ENCODE measurements at regions not wholly inside any gene's neighbourhood (a gene's known extent, or its start where the extent isn't known, plus 50 kb on each side); places are given as distances from the start of the nearest gene placed in this dataset.

DNA sequence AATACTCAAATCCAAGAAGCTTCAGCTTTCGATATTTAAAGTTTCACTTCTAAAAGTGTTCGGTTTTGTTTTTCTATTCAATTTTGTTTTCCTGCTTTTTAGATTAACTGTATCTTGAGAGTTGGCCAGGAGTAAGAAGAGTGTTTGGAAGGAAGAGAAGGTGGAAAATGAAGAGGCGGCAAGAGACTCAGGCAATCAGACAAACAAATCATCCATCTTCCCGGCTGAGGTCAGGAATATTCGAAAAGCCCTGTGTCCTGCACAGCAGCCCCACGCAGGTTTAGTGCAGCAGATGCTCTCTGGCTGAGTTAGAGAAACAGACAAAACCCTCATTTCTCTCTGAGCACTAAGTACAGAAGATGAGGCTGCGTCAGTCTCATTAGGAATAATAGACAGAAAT is 330.3 kb upstream of the NOCT start:
- Histone ChIP-seq H4K20me1 (ENCODE audit: low read length) (no peaks in the 10 kb centered on the region), H2AFZ (ENCODE audit: low read length) (no peak overlapping the region), H3K36me3 (ENCODE audit: low read depth, low read length) (no peaks in the 10 kb centered on the region), H3K27ac (ENCODE audit: low read length) (no peak overlapping the region), H3K4me3 (ENCODE audit: low read length) (no peak overlapping the region), H3K9ac (ENCODE audit: low read length) (no peak overlapping the region), H3K79me2 (ENCODE audit: low read length) (no peaks in the 10 kb centered on the region), H3K9me2 (replicated peaks; ENCODE audit: low read length) (no peaks in the 10 kb centered on the region), H3K4me2 (ENCODE audit: low read length) (no peak overlapping the region), H3K27me3 (ENCODE audit: low read length) (no peaks in the 10 kb centered on the region), H3K9me3 (ENCODE audit: low read length) (no peaks in the 10 kb centered on the region), H3F3A (ENCODE audit: low read length, unreplicated experiment) (no peaks in the 10 kb centered on the region), H3K4me1 (ENCODE audit: insufficient read depth, low read length) (peaks cover 9% of the 10 kb centered on the region)
- no peak for TF ChIP-seq EZH2phosphoT487 (IDR thresholded peaks at IDR 0.05; ENCODE audit: borderline replicate concordance, low read length)
- TF ChIP-seq EZH2 (IDR thresholded peaks at IDR 0.05; ENCODE audit: low read length, unreplicated experiment), result no peak
- TF ChIP-seq, protein P1, sequence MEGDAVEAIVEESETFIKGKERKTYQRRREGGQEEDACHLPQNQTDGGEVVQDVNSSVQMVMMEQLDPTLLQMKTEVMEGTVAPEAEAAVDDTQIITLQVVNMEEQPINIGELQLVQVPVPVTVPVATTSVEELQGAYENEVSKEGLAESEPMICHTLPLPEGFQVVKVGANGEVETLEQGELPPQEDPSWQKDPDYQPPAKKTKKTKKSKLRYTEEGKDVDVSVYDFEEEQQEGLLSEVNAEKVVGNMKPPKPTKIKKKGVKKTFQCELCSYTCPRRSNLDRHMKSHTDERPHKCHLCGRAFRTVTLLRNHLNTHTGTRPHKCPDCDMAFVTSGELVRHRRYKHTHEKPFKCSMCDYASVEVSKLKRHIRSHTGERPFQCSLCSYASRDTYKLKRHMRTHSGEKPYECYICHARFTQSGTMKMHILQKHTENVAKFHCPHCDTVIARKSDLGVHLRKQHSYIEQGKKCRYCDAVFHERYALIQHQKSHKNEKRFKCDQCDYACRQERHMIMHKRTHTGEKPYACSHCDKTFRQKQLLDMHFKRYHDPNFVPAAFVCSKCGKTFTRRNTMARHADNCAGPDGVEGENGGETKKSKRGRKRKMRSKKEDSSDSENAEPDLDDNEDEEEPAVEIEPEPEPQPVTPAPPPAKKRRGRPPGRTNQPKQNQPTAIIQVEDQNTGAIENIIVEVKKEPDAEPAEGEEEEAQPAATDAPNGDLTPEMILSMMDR (conservative IDR thresholded peaks at IDR 0.05; ENCODE audit: low read depth, low read length), result no peak
- ChIA-PET POLR2A (ENCODE audit: unreplicated experiment) (no interaction called here), CTCF (no interaction called here)
- ATAC-seq (no peak), DNase-seq (no peak)
- intact Hi-C loops (cut with micrococcal nuclease), result no loop called here
- no TSS peak for BruUV-seq (replicated peaks)

DNA sequence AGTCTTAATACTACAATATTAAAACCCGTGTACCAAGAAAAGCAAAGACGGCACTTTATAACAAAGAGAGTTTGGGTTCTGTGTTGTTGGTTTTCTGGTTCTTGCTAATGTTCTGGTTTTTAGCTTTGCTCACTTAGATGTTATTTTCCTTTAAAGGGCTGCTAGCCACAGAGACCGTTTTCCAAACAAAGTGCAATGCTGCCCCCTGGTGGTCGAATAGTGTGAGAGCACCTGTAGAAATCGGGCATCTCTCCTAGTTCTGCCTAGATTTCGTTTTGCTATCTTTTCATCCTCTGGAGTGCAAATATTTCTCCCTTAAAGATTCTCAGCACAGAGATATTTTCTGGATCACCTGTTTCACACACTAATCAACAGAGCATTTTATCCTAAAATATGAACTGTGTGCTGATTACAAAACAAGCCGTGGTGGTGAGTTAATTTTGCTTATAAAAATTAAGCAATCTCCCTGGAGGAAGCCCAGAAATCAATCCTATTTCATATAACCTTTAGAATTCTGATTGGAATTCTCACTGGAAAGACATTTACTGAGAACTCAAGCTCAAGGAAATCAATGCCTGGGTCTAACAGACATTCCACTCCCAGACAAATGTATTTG is 334.5 kb upstream of the NOCT start:
- H4K20me1 ChIP-seq (ENCODE audit: low read length), result no peaks in the 10 kb centered on the region
- peak; percentile 80 for DNase-seq
- H3K4me2 ChIP-seq (ENCODE audit: low read length), result peak overlapping the region; percentile 61
- H3K79me2 ChIP-seq (ENCODE audit: low read length), result no peaks in the 10 kb centered on the region
- intact Hi-C loops (cut with micrococcal nuclease), result loop anchor here (2.0 to 5.0 kb wide), 7 partner anchors 159 to 1398 kb away; no protein-coding TSS in a partner anchor
- H3K27me3 ChIP-seq (ENCODE audit: low read length), result no peaks in the 10 kb centered on the region
- peak; percentile 59 for ATAC-seq
- H3K36me3 ChIP-seq (ENCODE audit: low read depth, low read length), result no peaks in the 10 kb centered on the region
- H3K4me1 ChIP-seq (ENCODE audit: insufficient read depth, low read length), result peaks cover 9% of the 10 kb centered on the region
- CTCF ChIA-PET, result interaction anchor here (0.5 to 2.0 kb wide), 2 partner anchors 103 to 796 kb away, joined by 3 to 6 read pairs; no protein-coding TSS in a partner anchor
- H3K4me3 ChIP-seq (ENCODE audit: low read length), result peak overlapping the region; percentile 34; the same call in 1 of the 2 replicates
- TF ChIP-seq EZH2phosphoT487 (IDR thresholded peaks at IDR 0.05; ENCODE audit: borderline replicate concordance, low read length) (no peak), EZH2 (IDR thresholded peaks at IDR 0.05; ENCODE audit: low read length, unreplicated experiment) (no peak)
- TF ChIP-seq, protein P1 (conservative IDR thresholded peaks at IDR 0.05; ENCODE audit: low read depth, low read length), result peak; percentile 86
- H3K9ac ChIP-seq (ENCODE audit: low read length), result peak overlapping the region; percentile 63
- no peaks in the 10 kb centered on the region for H3F3A ChIP-seq (ENCODE audit: low read length, unreplicated experiment)
- peak overlapping the region; percentile 90 for H3K27ac ChIP-seq (ENCODE audit: low read length)
- BruUV-seq (replicated peaks), result no TSS peak
- H3K9me2 ChIP-seq (replicated peaks; ENCODE audit: low read length), result no peaks in the 10 kb centered on the region
- no peaks in the 10 kb centered on the region for H3K9me3 ChIP-seq (ENCODE audit: low read length)
- POLR2A ChIA-PET (ENCODE audit: unreplicated experiment), result interaction anchor here (0.6 kb wide), 1 partner anchor 408 kb away, joined by 3 read pairs; no protein-coding TSS in a partner anchor
- peak overlapping the region; percentile 11; the same call in 1 of the 2 replicates for H2AFZ ChIP-seq (ENCODE audit: low read length)

DNA sequence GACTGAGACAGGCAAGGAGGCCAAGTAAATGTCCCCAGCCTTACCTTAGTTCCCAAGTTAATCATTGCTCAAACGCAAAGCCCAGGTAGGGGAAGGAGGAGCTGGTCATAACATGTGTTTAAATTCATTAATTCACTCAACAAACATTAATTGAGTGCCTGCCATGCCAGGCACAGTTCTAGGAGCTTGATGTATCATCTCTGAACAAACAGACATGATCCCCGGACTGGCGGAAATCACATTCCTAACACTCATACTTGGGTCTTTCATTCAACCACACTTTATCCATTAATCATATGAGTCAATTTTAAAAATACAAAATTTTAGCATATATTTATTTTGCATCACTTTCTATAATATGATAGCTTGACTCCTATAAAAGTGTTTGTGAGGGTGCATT is 335.3 kb upstream of the NOCT start:
- peak overlapping the region; percentile 63; the same call in 1 of the 2 replicates for H3K9ac ChIP-seq (ENCODE audit: low read length)
- H3K79me2 ChIP-seq (ENCODE audit: low read length), result no peaks in the 10 kb centered on the region
- peaks cover 9% of the 10 kb centered on the region for H3K4me1 ChIP-seq (ENCODE audit: insufficient read depth, low read length)
- H3K9me3 ChIP-seq (ENCODE audit: low read length), result no peaks in the 10 kb centered on the region
- peak overlapping the region; percentile 61 for H3K4me2 ChIP-seq (ENCODE audit: low read length)
- H4K20me1 ChIP-seq (ENCODE audit: low read length), result no peaks in the 10 kb centered on the region
- H3K9me2 ChIP-seq (replicated peaks; ENCODE audit: low read length), result no peaks in the 10 kb centered on the region
- H3F3A ChIP-seq (ENCODE audit: low read length, unreplicated experiment), result no peaks in the 10 kb centered on the region
- intact Hi-C loops (cut with micrococcal nuclease), result loop anchor here (2.0 to 5.0 kb wide), 7 partner anchors 158 to 1397 kb away; no protein-coding TSS in a partner anchor
- ATAC-seq (peak; percentile 63), DNase-seq (peak; percentile 77)
- H3K27me3 ChIP-seq (ENCODE audit: low read length), result no peaks in the 10 kb centered on the region
- H3K36me3 ChIP-seq (ENCODE audit: low read depth, low read length), result no peaks in the 10 kb centered on the region
- peak overlapping the region; percentile 90 for H3K27ac ChIP-seq (ENCODE audit: low read length)
- TF ChIP-seq EZH2 (IDR thresholded peaks at IDR 0.05; ENCODE audit: low read length, unreplicated experiment) (no peak), EZH2phosphoT487 (IDR thresholded peaks at IDR 0.05; ENCODE audit: borderline replicate concordance, low read length) (no peak)
- TF ChIP-seq, protein P1 (conservative IDR thresholded peaks at IDR 0.05; ENCODE audit: low read depth, low read length), result no peak
- H2AFZ ChIP-seq (ENCODE audit: low read length), result no peak overlapping the region
- CTCF ChIA-PET, result interaction anchor here (0.5 to 2.0 kb wide), 3 partner anchors 102 to 795 kb away, joined by 3 to 6 read pairs (median 3); no protein-coding TSS in a partner anchor
- no peak overlapping the region for H3K4me3 ChIP-seq (ENCODE audit: low read length)
- no TSS peak for BruUV-seq (replicated peaks)
- POLR2A ChIA-PET (ENCODE audit: unreplicated experiment), result no interaction called here

Measured in PC-3 (cell line).